ENCODE measurements at regions not wholly inside any gene's neighbourhood (a gene's known extent, or its start where the extent isn't known, plus 50 kb on each side); places are given as distances from the start of the nearest gene placed in this dataset.

DNA sequence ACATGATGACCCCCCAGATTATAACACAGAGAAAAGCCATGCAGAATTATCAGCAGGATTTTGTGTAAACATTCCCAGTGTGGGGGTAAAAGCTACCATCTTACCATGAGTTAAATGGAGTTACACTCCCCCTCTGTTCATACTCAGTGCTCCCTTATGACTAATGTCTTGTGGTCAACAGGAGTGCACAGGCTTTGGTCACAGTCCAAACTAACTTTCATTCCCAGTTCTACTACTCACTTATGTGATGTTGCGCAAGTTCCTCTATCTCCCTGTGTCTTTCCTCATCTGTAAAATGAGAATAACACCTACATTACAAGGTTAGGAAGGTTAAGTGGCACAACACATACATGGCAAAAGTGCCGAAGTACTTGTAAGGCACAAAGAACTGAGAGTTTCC, 277.9 kb downstream of the RBM26 start:
- no peaks in the 10 kb centered on the region for H3K27me3 ChIP-seq (ENCODE audit: low read length)
- no peak overlapping the region for H2AFZ ChIP-seq (ENCODE audit: low read depth, low read length, severe bottlenecking)
- no peaks in the 10 kb centered on the region for H3K79me2 ChIP-seq (ENCODE audit: insufficient read depth, low read length)
- TF ChIP-seq, protein P1, sequence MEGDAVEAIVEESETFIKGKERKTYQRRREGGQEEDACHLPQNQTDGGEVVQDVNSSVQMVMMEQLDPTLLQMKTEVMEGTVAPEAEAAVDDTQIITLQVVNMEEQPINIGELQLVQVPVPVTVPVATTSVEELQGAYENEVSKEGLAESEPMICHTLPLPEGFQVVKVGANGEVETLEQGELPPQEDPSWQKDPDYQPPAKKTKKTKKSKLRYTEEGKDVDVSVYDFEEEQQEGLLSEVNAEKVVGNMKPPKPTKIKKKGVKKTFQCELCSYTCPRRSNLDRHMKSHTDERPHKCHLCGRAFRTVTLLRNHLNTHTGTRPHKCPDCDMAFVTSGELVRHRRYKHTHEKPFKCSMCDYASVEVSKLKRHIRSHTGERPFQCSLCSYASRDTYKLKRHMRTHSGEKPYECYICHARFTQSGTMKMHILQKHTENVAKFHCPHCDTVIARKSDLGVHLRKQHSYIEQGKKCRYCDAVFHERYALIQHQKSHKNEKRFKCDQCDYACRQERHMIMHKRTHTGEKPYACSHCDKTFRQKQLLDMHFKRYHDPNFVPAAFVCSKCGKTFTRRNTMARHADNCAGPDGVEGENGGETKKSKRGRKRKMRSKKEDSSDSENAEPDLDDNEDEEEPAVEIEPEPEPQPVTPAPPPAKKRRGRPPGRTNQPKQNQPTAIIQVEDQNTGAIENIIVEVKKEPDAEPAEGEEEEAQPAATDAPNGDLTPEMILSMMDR (IDR thresholded peaks at IDR 0.05; ENCODE audit: insufficient read depth, low read length, poor library complexity, severe bottlenecking) = no peak
- TF ChIP-seq EZH2phosphoT487 (conservative IDR thresholded peaks at IDR 0.05; ENCODE audit: low read length) = no peak
- no peak overlapping the region for H3K4me3 ChIP-seq (ENCODE audit: insufficient read depth, low read length, poor library complexity, severe bottlenecking)
- H3K9me2 ChIP-seq (replicated peaks; ENCODE audit: insufficient read depth, low read length) = no peaks in the 10 kb centered on the region; the same call in 1 of the 2 replicates
- H3K9me3 ChIP-seq (ENCODE audit: insufficient read depth, low read length) = no peaks in the 10 kb centered on the region
- no peak overlapping the region for H3K9ac ChIP-seq (ENCODE audit: low read length)
- H3K27ac ChIP-seq (ENCODE audit: low read depth, low read length) = no peak overlapping the region
- H3K36me3 ChIP-seq (ENCODE audit: low read length) = no peaks in the 10 kb centered on the region
- H3K4me2 ChIP-seq (ENCODE audit: low read depth, low read length, poor library complexity, severe bottlenecking) = no peak overlapping the region
- H3F3A ChIP-seq (ENCODE audit: insufficient read depth) = no peaks in the 10 kb centered on the region
- no peaks in the 10 kb centered on the region for H4K20me1 ChIP-seq (ENCODE audit: low read depth, low read length)

DNA sequence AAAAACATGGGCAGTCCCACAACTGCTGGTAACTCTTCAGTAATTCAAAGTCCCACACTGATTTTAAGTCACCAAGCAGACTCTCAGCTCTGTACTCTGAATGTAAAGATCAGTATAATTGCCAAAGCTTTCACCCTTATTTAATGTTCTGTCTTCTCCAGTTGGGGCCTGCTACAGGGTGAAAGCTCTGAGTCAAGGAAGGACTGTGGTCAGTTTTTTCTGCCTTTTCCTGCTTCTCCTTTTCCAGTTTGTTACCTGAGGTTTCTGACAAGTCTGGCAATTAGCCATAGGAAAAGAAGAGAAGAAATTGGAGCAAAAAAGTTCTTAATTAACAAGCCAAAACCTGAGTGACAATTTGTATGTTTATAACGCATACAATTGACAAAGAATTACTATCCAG, 279.3 kb downstream of the RBM26 start:
- Histone ChIP-seq H3F3A (ENCODE audit: insufficient read depth) (no peaks in the 10 kb centered on the region), H3K4me2 (ENCODE audit: low read depth, low read length, poor library complexity, severe bottlenecking) (no peak overlapping the region), H3K36me3 (ENCODE audit: low read length) (no peaks in the 10 kb centered on the region), H3K9ac (ENCODE audit: low read length) (no peak overlapping the region), H2AFZ (ENCODE audit: low read depth, low read length, severe bottlenecking) (no peak overlapping the region), H4K20me1 (ENCODE audit: low read depth, low read length) (no peaks in the 10 kb centered on the region), H3K9me3 (ENCODE audit: insufficient read depth, low read length) (no peaks in the 10 kb centered on the region), H3K79me2 (ENCODE audit: insufficient read depth, low read length) (no peaks in the 10 kb centered on the region), H3K4me3 (ENCODE audit: insufficient read depth, low read length, poor library complexity, severe bottlenecking) (no peak overlapping the region), H3K9me2 (replicated peaks; ENCODE audit: insufficient read depth, low read length) (no peaks in the 10 kb centered on the region; the same call in 1 of the 2 replicates), H3K27me3 (ENCODE audit: low read length) (no peaks in the 10 kb centered on the region), H3K27ac (ENCODE audit: low read depth, low read length) (no peak overlapping the region)
- no peak for TF ChIP-seq EZH2phosphoT487 (conservative IDR thresholded peaks at IDR 0.05; ENCODE audit: low read length)
- TF ChIP-seq, protein P1 (IDR thresholded peaks at IDR 0.05; ENCODE audit: insufficient read depth, low read length, poor library complexity, severe bottlenecking) = no peak

DNA sequence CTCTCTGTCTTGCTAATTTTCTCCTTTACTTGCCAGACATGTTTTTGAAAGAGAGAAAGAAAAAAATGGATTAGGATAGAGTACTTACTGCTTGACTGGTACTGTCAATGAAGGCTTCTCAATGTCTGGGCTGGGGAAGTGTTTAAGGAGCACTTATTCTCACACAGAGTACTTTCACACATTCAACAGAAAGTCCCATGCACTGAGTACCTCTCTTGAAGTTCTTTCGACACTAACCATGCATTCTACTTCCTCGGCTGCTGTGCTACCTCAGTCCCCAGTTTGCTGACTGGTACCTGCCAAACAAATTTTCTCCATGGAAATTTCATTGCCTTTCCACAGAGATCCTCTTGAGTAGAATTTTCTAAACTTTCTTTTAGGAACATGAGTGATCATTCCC, 281.9 kb downstream of the RBM26 start:
- H3K9me2 ChIP-seq (replicated peaks; ENCODE audit: insufficient read depth, low read length) = no peaks in the 10 kb centered on the region; the same call in 1 of the 2 replicates
- H3K79me2 ChIP-seq (ENCODE audit: insufficient read depth, low read length) = no peaks in the 10 kb centered on the region
- H3K9ac ChIP-seq (ENCODE audit: low read length) = no peak overlapping the region
- H3K9me3 ChIP-seq (ENCODE audit: insufficient read depth, low read length) = no peaks in the 10 kb centered on the region
- no peaks in the 10 kb centered on the region for H3K27me3 ChIP-seq (ENCODE audit: low read length)
- no peak overlapping the region for H3K4me3 ChIP-seq (ENCODE audit: insufficient read depth, low read length, poor library complexity, severe bottlenecking)
- H3K27ac ChIP-seq (ENCODE audit: low read depth, low read length) = no peak overlapping the region
- H3K36me3 ChIP-seq (ENCODE audit: low read length) = no peaks in the 10 kb centered on the region
- TF ChIP-seq, protein P1 (IDR thresholded peaks at IDR 0.05; ENCODE audit: insufficient read depth, low read length, poor library complexity, severe bottlenecking) = no peak
- no peak for TF ChIP-seq EZH2phosphoT487 (conservative IDR thresholded peaks at IDR 0.05; ENCODE audit: low read length)
- H3K4me2 ChIP-seq (ENCODE audit: low read depth, low read length, poor library complexity, severe bottlenecking) = no peak overlapping the region
- no peaks in the 10 kb centered on the region for H3F3A ChIP-seq (ENCODE audit: insufficient read depth)
- no peak overlapping the region for H2AFZ ChIP-seq (ENCODE audit: low read depth, low read length, severe bottlenecking)
- H4K20me1 ChIP-seq (ENCODE audit: low read depth, low read length) = no peaks in the 10 kb centered on the region
